ENCODE measurements at regions not wholly inside any gene's neighbourhood (a gene's known extent, or its start where the extent isn't known, plus 50 kb on each side); places are given as distances from the start of the nearest gene placed in this dataset.

DNA sequence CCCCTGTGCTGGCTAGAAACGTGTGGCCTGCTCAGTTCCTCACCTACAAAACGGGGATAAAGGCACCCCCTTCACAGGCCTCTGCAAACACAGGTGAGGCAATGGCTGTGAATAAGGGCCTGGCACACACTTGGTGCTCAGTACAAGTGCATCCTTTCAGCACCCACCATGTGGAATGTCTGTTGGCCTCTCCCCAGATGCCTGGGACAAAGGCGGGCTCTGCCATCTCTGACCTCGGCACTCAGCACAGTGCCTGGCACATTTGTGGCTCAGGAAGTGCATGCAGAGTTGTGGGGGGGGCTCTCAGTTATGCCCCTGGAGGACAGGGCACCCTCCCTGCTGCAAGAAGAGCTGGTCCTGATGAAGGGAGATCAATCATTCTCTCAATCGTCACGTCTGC, 224.6 kb upstream of the RAB6C start:
- TF ChIP-seq CTCF (IDR thresholded peaks at IDR 0.05; ENCODE audit: unreplicated experiment in 3 of 3): no peak
- H3K4me3 Mint-ChIP-seq: no peak overlapping the region
- H3K4me1 Mint-ChIP-seq: peaks cover 15% of the 10 kb centered on the region
- H3K9me3 Mint-ChIP-seq: peaks cover 10% of the 10 kb centered on the region
- peaks cover 4% of the 10 kb centered on the region for H3K36me3 Mint-ChIP-seq (ENCODE audit: low read depth)
- no peaks in the 10 kb centered on the region for H3K27me3 Mint-ChIP-seq (ENCODE audit: low read depth)
- no peak overlapping the region for H3K27ac Mint-ChIP-seq

GRCh38 chr2:129755786-129756185, 223.7 kb upstream of the RAB6C start:
- Mint-ChIP-seq H3K4me3 (no peak overlapping the region), H3K27me3 (ENCODE audit: low read depth) (no peaks in the 10 kb centered on the region), H3K36me3 (ENCODE audit: low read depth) (peaks cover 2% of the 10 kb centered on the region), H3K9me3 (peaks cover 2% of the 10 kb centered on the region), H3K27ac (peak overlapping the region in 2 of 3 experiments; percentile 28 to 41), H3K4me1 (peaks cover 15% of the 10 kb centered on the region)
- no peak for TF ChIP-seq CTCF (IDR thresholded peaks at IDR 0.05; ENCODE audit: unreplicated experiment in 3 of 3)

- Mint-ChIP-seq H3K9me3 (no peaks in the 10 kb centered on the region), H3K4me3 (no peak overlapping the region), H3K27ac (peak overlapping the region in 1 of 3 experiments; percentile 28), H3K4me1 (peaks cover 15% of the 10 kb centered on the region), H3K36me3 (ENCODE audit: low read depth) (no peaks in the 10 kb centered on the region), H3K27me3 (ENCODE audit: low read depth) (no peaks in the 10 kb centered on the region)
- no peak for TF ChIP-seq CTCF (IDR thresholded peaks at IDR 0.05; ENCODE audit: unreplicated experiment in 3 of 3)
Observed at GRCh38 chr2:129756276-129756675, 223.2 kb upstream of the RAB6C start.

GRCh38 chr2:129757366-129757914, 222.0 kb upstream of the RAB6C start:
- Mint-ChIP-seq H3K27me3 (ENCODE audit: low read depth) (no peaks in the 10 kb centered on the region), H3K9me3 (no peaks in the 10 kb centered on the region), H3K36me3 (ENCODE audit: low read depth) (no peaks in the 10 kb centered on the region), H3K4me1 (peaks cover 11% of the 10 kb centered on the region), H3K4me3 (no peak overlapping the region), H3K27ac (peak overlapping the region; percentile 74 to 89 (median 79))
- TF ChIP-seq CTCF (IDR thresholded peaks at IDR 0.05; ENCODE audit: unreplicated experiment in 3 of 3): no peak

DNA sequence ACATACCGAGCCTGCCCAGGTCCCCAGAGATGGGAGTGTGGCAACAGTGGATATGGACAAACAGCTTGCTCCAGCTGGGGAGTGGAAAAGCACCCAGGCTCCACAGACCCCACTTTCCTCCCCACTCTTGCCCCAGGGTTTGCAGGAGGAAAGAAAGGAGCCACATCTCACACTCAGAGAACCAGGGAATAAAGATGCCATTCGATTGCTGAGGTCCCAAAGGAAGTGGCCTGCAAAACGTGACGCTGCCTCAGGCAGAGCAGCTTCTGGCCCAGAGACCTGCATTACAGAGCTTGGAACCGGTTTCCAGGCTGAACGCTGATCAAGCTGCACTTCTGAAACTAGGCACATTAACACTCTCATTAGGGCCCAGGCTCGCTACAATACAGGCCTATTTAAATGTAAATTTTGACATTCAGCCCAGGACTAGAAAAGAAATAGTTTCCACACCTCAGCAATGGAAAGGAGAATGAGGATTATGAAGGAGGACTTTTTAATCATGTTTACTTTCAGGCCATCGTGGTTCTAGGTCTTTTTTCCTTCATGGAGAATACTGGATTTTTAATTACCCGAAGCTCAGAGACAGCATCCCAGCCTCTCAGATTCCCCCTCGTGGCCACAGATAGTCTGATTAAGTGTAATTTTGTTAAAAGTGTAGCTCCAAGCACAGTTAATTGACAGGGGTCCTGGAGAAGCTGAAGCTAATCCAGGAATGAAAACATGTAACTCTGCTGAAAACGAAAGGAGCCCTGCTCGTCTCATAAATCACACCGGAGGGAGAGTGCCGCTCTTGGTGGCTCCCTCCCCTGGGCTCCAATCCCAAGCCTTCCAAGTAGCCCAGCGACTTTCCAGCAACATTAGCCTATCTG, 221.3 kb upstream of the RAB6C start:
- Mint-ChIP-seq H3K9me3 (no peaks in the 10 kb centered on the region), H3K4me3 (no peak overlapping the region), H3K27me3 (ENCODE audit: low read depth) (no peaks in the 10 kb centered on the region), H3K27ac (peak overlapping the region; percentile 74 to 89 (median 79)), H3K36me3 (ENCODE audit: low read depth) (no peaks in the 10 kb centered on the region), H3K4me1 (peaks cover 8% of the 10 kb centered on the region)
- peak in 1 of 3 experiments; percentile 24 for TF ChIP-seq CTCF (IDR thresholded peaks at IDR 0.05; ENCODE audit: unreplicated experiment in 3 of 3)

Data from nephron (organoid).